Trophoblast cell (in vitro differentiated cells and primary cell): ENCODE measurements at regions not wholly inside any gene's neighbourhood (a gene's known extent, or its start where the extent isn't known, plus 50 kb on each side); places are given as distances from the start of the nearest gene placed in this dataset.
A peak's percentile ranks its signal among the peaks of the same experiment; 100 is the strongest.
"Not testable (repeated sequence)": the region's sequence is repeated elsewhere in the genome, so short reads cannot be mapped to it uniquely, and the experiment has no call there.

Experiments used
- DNase-seq, 2 donors: peaks; one replicate each; pipeline ENCODE4 v3.0.0-alpha.2; 2016
- H2AFZ ChIP-seq: 2 replicates; pipeline ENCODE4 v1.6.1; 2013; ENCODE audit warnings: low read length, moderate library complexity, mild to moderate bottlenecking; ENCODE audit not compliant: insufficient read depth, poor library complexity
- H2AK5ac ChIP-seq: 2 replicates; pipeline ENCODE4 v1.6.1; 2013; ENCODE audit warnings: mild to moderate bottlenecking, low read length
- H2BK120ac ChIP-seq: 2 replicates; pipeline ENCODE4 v1.6.1; 2013; ENCODE audit warnings: low read length, mild to moderate bottlenecking, moderate library complexity; ENCODE audit not compliant: insufficient read depth, poor library complexity
- H2BK12ac ChIP-seq: 2 replicates; pipeline ENCODE4 v1.6.1; 2013; ENCODE audit warnings: mild to moderate bottlenecking, low read length, moderate library complexity
- H2BK5ac ChIP-seq: 2 replicates; pipeline ENCODE4 v1.6.1; 2013; ENCODE audit warnings: low read length, low read depth, moderate library complexity, mild to moderate bottlenecking; ENCODE audit not compliant: poor library complexity
- H3K14ac ChIP-seq: 2 replicates; pipeline ENCODE4 v1.6.1; 2013; ENCODE audit warnings: mild to moderate bottlenecking, low read length
- H3K18ac ChIP-seq: 2 replicates; pipeline ENCODE4 v1.6.1; 2013; ENCODE audit warnings: mild to moderate bottlenecking, low read length
- H3K23ac ChIP-seq: 2 replicates; pipeline ENCODE4 v1.6.1; 2013; ENCODE audit warnings: low read length
- H3K27ac ChIP-seq: 2 replicates; pipeline ENCODE4 v1.5.1; 2013; ENCODE audit warnings: low read depth, mild to moderate bottlenecking, inconsistent platforms, low read length, moderate library complexity
- H3K27me3 ChIP-seq: 2 replicates; pipeline ENCODE4 v1.6.1; 2013; ENCODE audit warnings: inconsistent platforms, mild to moderate bottlenecking, low read length, moderate library complexity; ENCODE audit not compliant: insufficient read depth
- H3K36me3 ChIP-seq, 2 experiments: 1 replicate in 1 of 2; 2 replicates in 1 of 2; pipeline ENCODE4 v1.6.1; 2013; ENCODE audit warnings: low read length in 2 of 2, mild to moderate bottlenecking in 2 of 2, moderate library complexity in 1 of 2; ENCODE audit not compliant: insufficient read depth in 2 of 2, control insufficient read depth in 1 of 2
- H3K4ac ChIP-seq: 2 replicates; pipeline ENCODE4 v1.6.1; 2013; ENCODE audit warnings: low read depth, mild to moderate bottlenecking, low read length, moderate library complexity
- H3K4me1 ChIP-seq, 2 experiments: 1 replicate in 1 of 2; 2 replicates in 1 of 2; pipeline ENCODE4 v1.6.1; 2013; ENCODE audit warnings: low read length in 2 of 2, mild to moderate bottlenecking in 2 of 2, moderate library complexity in 1 of 2; ENCODE audit not compliant: insufficient read depth in 2 of 2, control insufficient read depth in 1 of 2
- H3K4me2 ChIP-seq: 2 replicates; pipeline ENCODE4 v1.6.1; 2013; ENCODE audit warnings: inconsistent platforms, mild to moderate bottlenecking, low read length, moderate library complexity
- H3K4me3 ChIP-seq: 2 replicates; pipeline ENCODE4 v1.5.1; 2013; ENCODE audit warnings: mild to moderate bottlenecking, low read depth, low read length, inconsistent platforms
- H3K79me1 ChIP-seq: one replicate; pipeline ENCODE4 v1.6.1; 2013; ENCODE audit warnings: low read length
- H3K79me2 ChIP-seq: 2 replicates; pipeline ENCODE4 v1.6.1; 2013; ENCODE audit warnings: low read length, mild to moderate bottlenecking; ENCODE audit not compliant: control insufficient read depth, insufficient read depth, poor library complexity
- H3K9ac ChIP-seq: 2 replicates; pipeline ENCODE4 v1.6.1; 2013; ENCODE audit warnings: mild to moderate bottlenecking, low read length
- H3K9me3 ChIP-seq: 2 replicates; pipeline ENCODE4 v1.6.1; 2013; ENCODE audit warnings: low read depth, mild to moderate bottlenecking, control low read depth, inconsistent platforms, low read length; ENCODE audit not compliant: insufficient read depth
- H4K12ac ChIP-seq: 2 replicates; pipeline ENCODE4 v1.6.1; 2013; ENCODE audit warnings: low read depth, mild to moderate bottlenecking, low read length, moderate library complexity
- H4K8ac ChIP-seq: 2 replicates; pipeline ENCODE4 v1.6.1; 2013; ENCODE audit warnings: low read depth, mild to moderate bottlenecking, low read length, moderate library complexity
- H4K91ac ChIP-seq: one replicate; pipeline ENCODE4 v1.6.1; 2013; ENCODE audit warnings: low read depth, mild to moderate bottlenecking, low read length, moderate library complexity
- WGBS: extraction: QIAGEN DNeasy Blood & Tissue Kit; methylation state at CpG from one replicate; pipeline ENCODE4 v1.1.7; 2013; ENCODE audit warnings: missing lambda C conversion rate; ENCODE audit not compliant: insufficient read length, insufficient coverage; ENCODE audit errors: extremely low coverage; 5-methylcytosine and 5-hydroxymethylcytosine counted together

DNA sequence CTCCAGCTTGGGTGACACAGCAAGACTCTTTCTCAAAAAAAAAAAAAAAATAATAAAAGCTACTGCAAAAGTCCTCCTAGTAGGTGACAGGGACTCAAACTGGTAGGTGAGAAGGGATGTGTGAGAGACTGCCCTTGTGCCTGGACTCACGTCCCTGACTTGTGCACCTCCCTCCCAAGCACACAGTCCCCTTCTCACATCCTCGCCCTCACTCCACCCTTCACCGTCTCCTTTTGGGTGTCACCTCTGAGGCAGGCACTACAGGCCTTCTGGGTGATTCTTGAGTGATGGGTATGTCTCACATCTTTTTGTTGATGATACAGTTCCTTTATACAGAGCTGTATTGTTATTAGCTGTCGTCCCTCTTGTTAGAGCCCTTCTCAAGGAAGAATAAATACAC lies 170.5 kb downstream of the TM9SF2 start:
- Histone ChIP-seq H3K9me3 (no peaks in the 10 kb centered on the region), H2AK5ac (no peak overlapping the region), H3K4me2 (no peak overlapping the region), H3K18ac (no peak overlapping the region), H3K9ac (no peak overlapping the region), H3K4me3 (no peak overlapping the region), H2BK5ac (no peak overlapping the region), H2BK120ac (no peak overlapping the region), H2BK12ac (no peak overlapping the region), H3K79me2 (no peaks in the 10 kb centered on the region), H2AFZ (no peak overlapping the region), H4K91ac (no peak overlapping the region), H4K8ac (no peak overlapping the region), H3K27me3 (no peaks in the 10 kb centered on the region), H3K4me1 (no peaks in the 10 kb centered on the region), H3K23ac (no peak overlapping the region), H3K36me3 (no peaks in the 10 kb centered on the region), H4K12ac (no peak overlapping the region), H3K14ac (no peak overlapping the region), H3K27ac (no peak overlapping the region), H3K79me1 (no peaks in the 10 kb centered on the region), H3K4ac (no peak overlapping the region)
- no peak for DNase-seq
- WGBS, result no CpG with 5 or more reads among the region's 4 CpGs

DNA sequence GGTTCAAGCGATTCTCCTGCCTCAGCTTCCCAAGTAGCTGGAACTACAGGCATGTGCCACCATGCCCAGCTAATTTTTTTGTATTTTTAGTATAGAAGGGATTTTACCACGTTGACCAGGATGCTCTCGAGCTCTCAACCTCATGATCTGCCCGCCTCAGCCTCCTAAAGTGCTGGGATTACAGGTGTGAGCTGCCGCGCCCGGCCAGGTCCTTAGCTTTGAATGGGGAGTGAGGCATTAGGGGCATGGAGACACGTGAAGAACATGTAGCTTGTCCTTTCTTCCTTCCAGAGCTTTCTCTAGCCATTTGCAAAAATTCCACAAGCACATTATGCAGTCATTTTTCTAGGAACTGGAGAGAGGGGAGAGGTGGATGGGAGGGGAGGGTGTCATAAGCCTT lies 167.8 kb downstream of the TM9SF2 start:
- WGBS, result no CpG with 5 or more reads among the region's 8 CpGs
- not testable (repeated sequence) for H2BK120ac ChIP-seq, H4K8ac ChIP-seq, H2BK5ac ChIP-seq, H3K14ac ChIP-seq, H3K18ac ChIP-seq, H3K79me2 ChIP-seq, H3K4me3 ChIP-seq, H3K27me3 ChIP-seq, H4K91ac ChIP-seq, H2AFZ ChIP-seq, H3K4me2 ChIP-seq, H3K27ac ChIP-seq, H2BK12ac ChIP-seq, H3K9me3 ChIP-seq, DNase-seq, H3K36me3 ChIP-seq, H3K4me1 ChIP-seq, H3K79me1 ChIP-seq, H2AK5ac ChIP-seq, H4K12ac ChIP-seq, H3K23ac ChIP-seq, H3K9ac ChIP-seq, H3K4ac ChIP-seq

DNA sequence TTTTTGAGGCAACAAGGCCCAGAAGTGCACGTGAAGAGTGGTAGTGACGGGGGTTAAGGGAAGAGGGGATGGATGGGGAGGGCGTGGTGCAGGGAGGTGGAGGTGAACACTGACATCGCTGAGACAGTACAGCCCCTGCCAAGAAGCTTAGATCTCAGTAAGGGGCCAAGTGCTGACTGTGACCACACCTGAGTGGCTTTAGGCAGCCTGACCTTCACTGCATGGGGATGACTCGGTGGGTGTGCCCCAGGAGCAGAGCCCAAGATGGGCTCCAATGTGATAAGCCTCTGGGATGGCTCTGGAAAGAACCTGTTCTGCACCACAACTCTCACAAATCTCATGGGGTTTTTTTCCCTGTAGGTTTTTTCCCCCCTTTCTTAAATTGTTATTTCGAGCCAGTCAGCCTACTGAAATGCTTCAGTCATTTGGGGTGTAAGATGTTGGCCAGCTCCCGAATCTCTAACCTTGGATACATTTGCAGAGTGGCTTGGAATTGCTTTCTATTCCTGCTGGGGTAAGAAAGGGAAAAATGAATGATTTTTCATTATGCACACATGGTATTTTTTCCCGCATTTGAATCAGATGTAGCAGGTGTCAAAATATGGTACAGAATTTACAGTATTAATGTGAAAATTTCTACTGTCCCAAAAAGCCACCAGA lies 165.0 kb downstream of the TM9SF2 start:
- H3K4ac ChIP-seq, result no peak overlapping the region
- no peak overlapping the region for H4K12ac ChIP-seq
- no peak overlapping the region for H3K4me2 ChIP-seq
- no peak overlapping the region for H2BK12ac ChIP-seq
- DNase-seq, result no peak
- no peak overlapping the region for H4K91ac ChIP-seq
- H3K36me3 ChIP-seq, result no peaks in the 10 kb centered on the region
- H2AK5ac ChIP-seq, result no peak overlapping the region
- no peak overlapping the region for H2BK5ac ChIP-seq
- no peak overlapping the region for H3K14ac ChIP-seq
- no peak overlapping the region for H3K9ac ChIP-seq
- H3K4me3 ChIP-seq, result no peak overlapping the region
- H3K9me3 ChIP-seq, result peaks cover 1% of the 10 kb centered on the region
- WGBS, result no CpG with 5 or more reads among the region's 8 CpGs
- H3K4me1 ChIP-seq, result no peaks in the 10 kb centered on the region
- H3K79me2 ChIP-seq, result no peaks in the 10 kb centered on the region
- no peak overlapping the region for H3K18ac ChIP-seq
- H3K79me1 ChIP-seq, result no peaks in the 10 kb centered on the region
- H3K23ac ChIP-seq, result peak overlapping the region; percentile 69
- H2AFZ ChIP-seq, result no peak overlapping the region
- H3K27ac ChIP-seq, result no peak overlapping the region
- H3K27me3 ChIP-seq, result no peaks in the 10 kb centered on the region
- no peak overlapping the region for H2BK120ac ChIP-seq
- H4K8ac ChIP-seq, result no peak overlapping the region

DNA sequence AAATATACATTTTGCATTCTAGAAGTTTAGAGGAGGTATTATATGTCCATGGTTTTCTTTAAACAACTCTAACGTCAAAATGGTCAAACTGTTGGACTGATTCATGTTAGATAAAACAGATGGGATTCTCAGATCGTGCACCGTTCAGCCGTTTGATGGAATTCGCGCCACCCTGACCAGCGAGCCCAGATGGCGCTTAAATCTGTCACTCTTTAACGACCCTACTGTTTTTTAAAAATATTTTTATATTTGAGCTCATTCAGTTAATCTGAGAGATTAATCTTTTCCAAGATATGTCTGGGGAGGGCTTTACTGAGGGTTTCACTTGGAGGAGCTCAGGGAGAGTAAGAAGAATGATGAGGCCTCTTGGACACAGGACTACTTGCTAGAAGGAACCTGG lies 164.4 kb downstream of the TM9SF2 start:
- H3K4ac ChIP-seq, result no peak overlapping the region
- no peak overlapping the region for H2BK5ac ChIP-seq
- no peaks in the 10 kb centered on the region for H3K4me1 ChIP-seq
- no peaks in the 10 kb centered on the region for H3K36me3 ChIP-seq
- H4K8ac ChIP-seq, result no peak overlapping the region
- no peak overlapping the region for H2BK12ac ChIP-seq
- no peak overlapping the region for H4K91ac ChIP-seq
- H4K12ac ChIP-seq, result no peak overlapping the region
- H3K79me1 ChIP-seq, result no peaks in the 10 kb centered on the region
- no peaks in the 10 kb centered on the region for H3K27me3 ChIP-seq
- peaks cover 1% of the 10 kb centered on the region for H3K9me3 ChIP-seq
- H3K14ac ChIP-seq, result no peak overlapping the region
- no CpG with 5 or more reads among the region's 9 CpGs for WGBS
- H3K4me2 ChIP-seq, result no peak overlapping the region
- H3K79me2 ChIP-seq, result no peaks in the 10 kb centered on the region
- no peak overlapping the region for H3K4me3 ChIP-seq
- H3K23ac ChIP-seq, result no peak overlapping the region
- H3K9ac ChIP-seq, result no peak overlapping the region
- no peak for DNase-seq
- no peak overlapping the region for H2BK120ac ChIP-seq
- H3K27ac ChIP-seq, result no peak overlapping the region
- H2AFZ ChIP-seq, result no peak overlapping the region
- no peak overlapping the region for H3K18ac ChIP-seq
- no peak overlapping the region for H2AK5ac ChIP-seq
